Fibroblast of the aortic adventitia (primary cell): ENCODE measurements at regions not wholly inside any gene's neighbourhood (a gene's known extent, or its start where the extent isn't known, plus 50 kb on each side); places are given as distances from the start of the nearest gene placed in this dataset.

Source experiments
- DNase-seq: peaks from one replicate; pipeline ENCODE4 v3.0.0-alpha.2; 2010; ENCODE audit warnings: low read depth
- H3K4me3 ChIP-seq: 2 replicates; pipeline ENCODE4 v1.5.1; 2011; ENCODE audit warnings: low read depth, mild to moderate bottlenecking, control low read depth, low read length, moderate library complexity
- TF ChIP-seq, protein P1 (sequence below): IDR thresholded peaks from 2 replicates; pipeline ENCODE4 v1.5.1; 2011; ENCODE audit warnings: mild to moderate bottlenecking, low read length, control low read depth, inconsistent platforms; ENCODE audit not compliant: insufficient read depth

- no peak overlapping the region for H3K4me3 ChIP-seq
- TF ChIP-seq, protein P1, sequence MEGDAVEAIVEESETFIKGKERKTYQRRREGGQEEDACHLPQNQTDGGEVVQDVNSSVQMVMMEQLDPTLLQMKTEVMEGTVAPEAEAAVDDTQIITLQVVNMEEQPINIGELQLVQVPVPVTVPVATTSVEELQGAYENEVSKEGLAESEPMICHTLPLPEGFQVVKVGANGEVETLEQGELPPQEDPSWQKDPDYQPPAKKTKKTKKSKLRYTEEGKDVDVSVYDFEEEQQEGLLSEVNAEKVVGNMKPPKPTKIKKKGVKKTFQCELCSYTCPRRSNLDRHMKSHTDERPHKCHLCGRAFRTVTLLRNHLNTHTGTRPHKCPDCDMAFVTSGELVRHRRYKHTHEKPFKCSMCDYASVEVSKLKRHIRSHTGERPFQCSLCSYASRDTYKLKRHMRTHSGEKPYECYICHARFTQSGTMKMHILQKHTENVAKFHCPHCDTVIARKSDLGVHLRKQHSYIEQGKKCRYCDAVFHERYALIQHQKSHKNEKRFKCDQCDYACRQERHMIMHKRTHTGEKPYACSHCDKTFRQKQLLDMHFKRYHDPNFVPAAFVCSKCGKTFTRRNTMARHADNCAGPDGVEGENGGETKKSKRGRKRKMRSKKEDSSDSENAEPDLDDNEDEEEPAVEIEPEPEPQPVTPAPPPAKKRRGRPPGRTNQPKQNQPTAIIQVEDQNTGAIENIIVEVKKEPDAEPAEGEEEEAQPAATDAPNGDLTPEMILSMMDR, result no peak
- no peak for DNase-seq
Observed at GRCh38 chr18:72154926-72155325, 389.2 kb downstream of the CBLN2 start.

GRCh38 chr18:72152935-72153334 lies 391.2 kb downstream of the CBLN2 start:
- TF ChIP-seq, protein P1, result no peak
- no peak for DNase-seq
- H3K4me3 ChIP-seq, result no peak overlapping the region

- no peak for DNase-seq
- H3K4me3 ChIP-seq, result no peak overlapping the region
- TF ChIP-seq, protein P1, result no peak
Observed at GRCh38 chr18:72147830-72148229, 396.3 kb downstream of the CBLN2 start.

DNA sequence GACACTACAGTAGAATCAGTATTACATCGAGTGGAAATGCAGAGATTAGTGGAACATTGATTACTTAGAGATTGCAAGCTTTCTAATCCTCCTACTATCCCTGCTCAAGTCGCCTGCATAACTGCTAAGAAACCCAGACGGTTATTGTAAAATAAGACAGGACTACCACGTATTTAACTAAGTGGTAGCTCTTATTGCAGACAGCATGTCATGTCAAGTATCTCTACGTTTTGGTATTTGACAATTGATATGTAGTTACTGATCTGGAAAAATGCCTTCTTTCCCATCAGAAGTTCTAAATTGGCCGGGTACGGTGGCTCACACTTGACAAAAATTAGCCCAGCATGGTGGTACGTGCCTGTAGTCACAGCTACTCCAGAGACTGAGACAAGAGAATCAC lies 404.1 kb downstream of the CBLN2 start:
- H3K4me3 ChIP-seq, result no peak overlapping the region
- TF ChIP-seq, protein P1, result no peak
- no peak for DNase-seq

DNA sequence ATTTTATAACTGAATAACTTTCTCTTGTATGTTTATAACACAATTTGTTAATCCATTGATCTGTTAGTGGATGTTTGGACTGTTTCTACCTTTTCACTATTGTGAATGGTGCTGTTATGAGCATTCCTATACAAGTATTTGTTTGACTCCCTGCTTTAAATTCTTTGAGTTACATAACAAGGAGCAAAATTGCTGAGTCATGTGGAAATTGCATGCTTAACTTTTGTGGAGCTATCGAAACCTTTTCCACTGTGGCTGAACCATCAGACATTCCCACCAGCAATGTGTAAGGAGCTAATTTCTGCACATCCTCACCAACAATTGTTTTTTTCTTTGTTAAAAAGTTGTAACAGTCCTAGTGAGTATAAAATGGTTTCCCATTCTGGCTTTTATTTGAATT lies 415.5 kb downstream of the CBLN2 start:
- no peak for DNase-seq
- TF ChIP-seq, protein P1, result no peak
- H3K4me3 ChIP-seq, result no peak overlapping the region

- no peak overlapping the region for H3K4me3 ChIP-seq
- TF ChIP-seq, protein P1, result no peak
- DNase-seq, result no peak
Observed at GRCh38 chr18:72122103-72122502, 422.0 kb downstream of the CBLN2 start.

GRCh38 chr18:72119082-72119481 lies 425.1 kb downstream of the CBLN2 start:
- DNase-seq, result no peak
- no peak overlapping the region for H3K4me3 ChIP-seq
- TF ChIP-seq, protein P1, result no peak
